HG03575 (cell line): ENCODE measurements at regions not wholly inside any gene's neighbourhood (a gene's known extent, or its start where the extent isn't known, plus 50 kb on each side); places are given as distances from the start of the nearest gene placed in this dataset.

Source experiments
- ATAC-seq: cut with Tn5 transposase; IDR thresholded peaks from one replicate; pipeline ENCODE4 v1.9.1; 2021; ENCODE audit not compliant: unreplicated experiment, insufficient number of reproducible peaks, low FRiP score; ENCODE audit errors: extremely low read depth

- no peak for ATAC-seq
Measured at GRCh38 chr12:97764700-97765099, 302.1 kb downstream of the RMST start.

DNA sequence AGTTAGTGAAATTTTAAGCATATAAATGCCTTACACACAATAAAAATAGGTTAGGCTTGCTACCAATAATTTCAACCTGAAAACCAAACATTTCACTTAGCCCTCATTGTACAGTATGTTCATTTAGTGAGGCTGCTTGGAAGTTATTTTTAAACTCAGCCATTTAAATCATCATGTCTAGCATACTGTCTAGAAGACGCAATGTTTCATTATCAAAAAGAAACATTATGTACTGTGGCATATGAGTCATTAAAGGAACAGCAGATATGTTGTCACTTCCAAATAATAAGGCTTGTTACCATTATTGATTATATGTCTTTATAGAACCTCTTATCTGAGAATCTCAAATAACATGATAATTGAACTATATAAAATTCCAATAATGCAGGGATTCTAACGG, 304.7 kb downstream of the RMST start:
- ATAC-seq: no peak

DNA sequence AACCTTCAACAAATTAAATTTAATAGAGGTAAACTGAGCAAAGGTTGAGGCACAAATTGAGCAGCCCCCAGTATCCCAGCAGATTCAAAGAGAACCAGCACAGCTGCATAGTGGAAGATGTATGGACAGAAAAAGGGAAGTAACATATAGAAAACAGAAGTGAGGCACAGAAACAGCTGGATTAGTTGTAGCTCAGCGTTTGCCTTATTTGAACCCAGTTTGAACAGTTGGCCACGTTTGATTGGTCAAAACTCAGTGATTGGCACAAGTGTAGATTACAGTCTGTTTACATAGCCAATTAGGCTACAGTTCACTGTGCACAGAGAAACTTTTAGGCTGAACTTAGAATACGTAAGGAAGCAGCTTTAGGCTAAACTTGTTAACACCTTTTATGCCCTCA, 315.5 kb downstream of the RMST start:
- ATAC-seq: no peak

DNA sequence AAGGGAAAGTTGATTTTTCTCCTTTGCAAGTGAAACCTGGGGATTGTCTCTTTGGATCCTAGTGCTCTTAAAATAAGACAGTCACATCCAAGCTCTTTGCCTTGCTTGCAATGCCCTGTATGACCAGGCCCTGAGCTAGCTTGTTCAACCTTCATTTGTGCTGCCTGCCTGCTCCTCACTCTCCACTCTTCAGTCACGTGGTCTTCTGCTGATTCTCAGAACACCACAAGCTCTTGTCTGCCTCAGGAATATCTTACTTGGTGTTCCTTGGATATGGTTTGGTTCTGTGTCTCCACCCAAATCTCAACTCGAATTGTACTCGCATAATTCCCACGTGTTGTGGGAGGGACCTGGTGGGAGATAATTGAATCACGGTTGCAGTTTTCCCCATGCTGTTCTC, 318.7 kb downstream of the RMST start:
- no peak for ATAC-seq

DNA sequence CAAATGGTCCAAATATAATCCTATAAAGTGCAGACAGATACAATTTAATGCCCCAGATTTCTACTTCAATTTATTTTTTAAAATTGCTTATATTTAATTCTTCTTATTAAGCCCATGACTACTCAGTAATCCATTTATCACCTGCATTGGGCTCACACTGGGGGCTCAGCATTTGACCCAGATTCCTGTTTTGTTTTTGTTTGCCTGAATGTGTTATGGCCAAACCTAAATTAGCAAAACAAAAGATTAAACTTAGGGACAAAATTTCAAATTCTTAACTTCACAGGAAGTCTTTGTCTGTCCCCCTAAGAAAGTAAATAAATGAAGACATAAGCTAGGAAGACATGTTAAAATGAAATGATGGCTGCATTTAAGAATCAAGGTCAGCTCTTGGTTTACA, 322.3 kb downstream of the RMST start:
- no peak for ATAC-seq

- no peak for ATAC-seq
Measured at GRCh38 chr12:97790281-97790680, 327.7 kb downstream of the RMST start.

- no peak for ATAC-seq
Measured at GRCh38 chr12:97797473-97797872, 334.9 kb downstream of the RMST start.

DNA sequence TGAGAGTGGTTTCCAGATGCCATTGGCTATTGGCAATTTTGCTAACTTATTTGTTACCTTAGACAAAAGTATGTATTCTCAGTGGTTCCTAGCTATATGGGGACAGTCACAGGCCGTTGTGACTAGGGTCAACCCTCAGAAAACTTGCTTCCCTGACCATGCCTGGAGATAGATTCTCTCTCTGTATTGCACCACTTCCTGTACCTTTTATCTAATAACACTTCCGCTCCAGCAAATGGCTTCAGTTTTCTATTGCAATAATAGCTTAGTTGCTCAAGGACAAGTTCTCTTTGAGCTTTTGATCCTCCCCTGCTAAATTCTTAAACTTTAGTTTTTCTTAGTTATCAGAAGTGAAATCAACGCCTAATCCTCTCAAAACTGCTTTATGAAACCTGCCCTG, 338.0 kb downstream of the RMST start:
- ATAC-seq: no peak

DNA sequence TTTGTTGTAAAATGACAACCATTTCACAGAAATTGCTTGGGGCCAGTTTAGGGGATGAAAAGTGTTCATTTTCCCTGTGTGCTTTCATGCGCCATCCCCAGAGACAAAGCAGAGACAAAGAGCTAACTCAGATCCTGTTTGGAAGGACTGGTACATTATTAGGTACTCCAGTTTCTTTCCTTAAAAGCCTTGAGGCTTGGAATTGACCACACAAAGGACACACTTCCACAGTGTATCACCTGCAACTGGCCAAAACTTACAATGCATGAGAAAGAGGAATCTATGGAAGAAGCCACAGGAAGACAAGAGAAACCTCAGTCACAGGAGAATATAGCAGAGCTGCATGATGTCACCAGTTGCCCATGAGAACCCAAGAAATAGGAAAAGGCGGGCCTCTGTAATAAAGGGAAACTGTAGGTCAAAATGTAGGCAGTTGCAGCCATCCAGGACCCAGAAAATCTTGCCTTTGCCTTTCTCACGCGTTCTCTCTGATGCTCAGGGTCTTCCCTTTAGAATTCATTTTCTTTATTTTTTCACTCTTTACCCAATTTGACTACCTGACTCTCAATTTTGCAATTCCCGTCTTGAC, 339.0 kb downstream of the RMST start:
- no peak for ATAC-seq

- ATAC-seq: no peak
Measured at GRCh38 chr12:97805146-97805545, 342.5 kb downstream of the RMST start.

- no peak for ATAC-seq
Measured at GRCh38 chr12:97813301-97813700, 350.7 kb downstream of the RMST start.

DNA sequence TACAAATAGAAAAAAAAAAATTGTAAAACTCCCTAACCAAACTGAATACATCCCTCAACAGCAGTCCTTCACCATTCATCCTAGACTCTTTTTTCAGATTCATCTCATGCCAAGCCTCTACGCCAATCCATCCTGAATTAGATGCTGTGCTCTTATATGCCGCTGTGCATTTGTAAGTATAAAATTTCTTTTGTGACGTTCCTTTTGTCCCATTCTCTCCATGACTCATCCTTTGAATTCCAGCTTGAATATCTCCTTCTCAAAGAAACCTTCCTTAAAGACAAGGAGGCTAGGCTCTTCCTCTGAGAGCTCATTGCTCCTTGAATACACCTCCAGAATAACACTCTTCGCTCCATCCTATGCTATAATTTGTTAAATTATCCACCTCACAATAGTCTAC, 359.2 kb downstream of the RMST start:
- ATAC-seq: no peak

GRCh38 chr12:97835541-97835940, 372.9 kb downstream of the RMST start:
- ATAC-seq: no peak

DNA sequence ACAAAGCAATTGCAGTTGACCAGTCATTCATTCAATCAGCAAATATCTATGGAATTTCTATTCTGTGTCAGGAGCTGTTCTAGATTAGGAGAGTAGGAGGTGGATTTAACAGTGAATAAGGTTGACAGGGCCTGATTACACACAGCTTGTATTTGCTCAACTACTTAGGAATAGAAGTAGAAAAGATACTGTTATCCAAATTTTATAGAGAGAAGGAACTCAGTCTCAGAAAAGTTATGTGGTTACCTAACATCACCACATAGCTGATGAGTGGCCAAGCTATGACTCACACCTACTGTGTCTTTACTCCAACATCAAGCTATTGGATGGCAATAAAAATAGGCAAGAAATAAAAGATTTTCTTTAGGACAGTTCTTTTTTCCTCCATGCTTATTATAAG, 374.8 kb downstream of the RMST start:
- ATAC-seq: no peak

DNA sequence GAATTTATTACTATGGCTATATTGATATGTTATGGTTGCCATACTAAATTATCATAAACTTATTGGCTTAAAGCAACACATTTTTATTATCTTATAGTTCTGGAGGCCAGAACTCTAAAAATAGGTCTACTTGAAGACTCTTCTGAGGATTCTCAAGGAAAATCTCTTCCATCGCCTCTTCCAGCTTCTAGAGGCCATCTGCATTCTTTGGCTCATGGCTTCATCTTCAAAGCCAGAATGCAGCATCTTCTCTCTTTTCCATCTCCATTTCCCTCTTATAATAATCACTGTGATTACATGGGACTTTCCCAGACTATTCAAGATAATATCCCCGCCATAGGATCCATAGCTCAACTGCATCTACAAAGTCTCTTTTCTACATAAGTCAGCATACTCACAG, 385.4 kb downstream of the RMST start:
- no peak for ATAC-seq

DNA sequence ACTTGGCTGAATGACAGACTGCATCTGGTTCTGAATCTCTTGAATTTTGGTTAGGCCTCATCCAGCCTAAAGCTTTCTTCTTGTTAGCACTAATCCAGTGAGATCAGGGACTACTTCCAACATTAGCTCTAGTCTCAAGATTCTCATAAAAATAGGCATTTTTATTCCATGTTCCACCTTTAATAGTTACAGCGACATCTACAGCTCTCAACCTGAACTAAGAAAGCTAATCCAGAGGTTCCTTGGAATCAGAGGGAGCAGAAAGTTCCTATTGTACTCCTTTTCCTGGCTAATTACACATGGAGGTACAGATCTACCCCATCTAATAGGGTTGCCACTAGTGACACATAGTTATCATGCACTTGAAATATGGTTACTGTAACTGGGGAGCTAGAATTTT, 391.9 kb downstream of the RMST start:
- no peak for ATAC-seq

GRCh38 chr12:97862072-97862471, 399.5 kb downstream of the RMST start:
- ATAC-seq: no peak

DNA sequence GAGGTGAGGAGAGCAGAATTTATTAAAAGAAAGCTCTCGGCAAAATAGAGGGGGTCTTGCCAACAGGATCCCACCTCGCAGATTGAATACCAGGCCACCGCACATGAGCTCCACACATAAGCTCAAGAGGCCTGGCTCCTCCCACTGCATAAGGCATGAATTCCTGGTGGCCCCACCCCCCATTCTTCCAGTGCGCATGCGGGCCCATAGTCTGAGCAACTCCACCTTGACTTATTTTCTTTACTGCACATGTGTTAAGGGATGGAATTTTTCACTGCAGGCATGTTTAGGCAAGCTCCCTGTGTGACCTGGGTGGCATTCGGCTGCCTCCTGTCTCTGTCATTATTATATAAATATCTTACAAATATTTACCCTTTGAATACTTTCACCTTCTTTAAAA, 412.5 kb downstream of the RMST start:
- no peak for ATAC-seq

- no peak for ATAC-seq
Measured at GRCh38 chr12:97876780-97877179, 414.2 kb downstream of the RMST start.

DNA sequence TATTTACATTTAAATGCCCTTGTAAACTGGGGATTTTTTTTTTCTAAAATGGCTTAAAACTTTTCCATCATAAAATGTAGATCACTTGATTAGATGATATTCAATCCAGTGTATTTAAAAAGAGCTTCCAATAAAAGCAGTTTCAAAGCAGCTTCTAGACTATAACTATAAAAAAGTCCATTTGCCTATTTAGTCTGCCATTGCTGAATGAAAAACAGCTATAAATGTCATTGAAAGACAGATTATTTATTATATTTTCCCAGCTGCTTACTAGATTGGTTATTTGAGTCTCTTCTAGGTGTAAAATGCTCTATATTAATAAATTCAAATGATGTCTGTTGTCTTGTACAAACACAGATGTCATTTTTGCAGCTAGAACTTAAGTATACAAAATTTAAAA, 414.8 kb downstream of the RMST start:
- ATAC-seq: no peak

GRCh38 chr12:97886511-97887176, 424.0 kb downstream of the RMST start:
- ATAC-seq: no peak
